CD4-positive, alpha-beta T cell treated with Interleukin-4 for 4 hours (primary cell): ENCODE measurements at regions not wholly inside any gene's neighbourhood (a gene's known extent, or its start where the extent isn't known, plus 50 kb on each side); places are given as distances from the start of the nearest gene placed in this dataset.

ENCODE experiments used
- DNase-seq: peaks from one replicate; pipeline ENCODE4 v3.0.0-alpha.2; 2020

GRCh38 chr6:154885214-154885613, 109.9 kb upstream of the TIAM2 start:
- no peak for DNase-seq

- no peak for DNase-seq
Observed at GRCh38 chr6:154886016-154886415, 109.1 kb upstream of the TIAM2 start.

GRCh38 chr6:154886471-154886870, 108.6 kb upstream of the TIAM2 start:
- DNase-seq = no peak

GRCh38 chr6:154887051-154887450, 108.1 kb upstream of the TIAM2 start:
- DNase-seq = no peak

- no peak for DNase-seq
Observed at GRCh38 chr6:154888421-154889295, 106.5 kb upstream of the TIAM2 start.

- no peak for DNase-seq
Observed at GRCh38 chr6:154890874-154891273, 104.2 kb upstream of the TIAM2 start.

- no peak for DNase-seq
Observed at GRCh38 chr6:154891901-154892300, 103.2 kb upstream of the TIAM2 start.

- no peak for DNase-seq
Observed at GRCh38 chr6:154893917-154894316, 101.2 kb upstream of the TIAM2 start.

GRCh38 chr6:154894902-154895301, 100.2 kb upstream of the TIAM2 start:
- no peak for DNase-seq

- DNase-seq = no peak
Observed at GRCh38 chr6:154895841-154896240, 99.3 kb upstream of the TIAM2 start.

- DNase-seq = no peak
Observed at GRCh38 chr6:154898821-154899220, 96.3 kb upstream of the TIAM2 start.

GRCh38 chr6:154899824-154900463, 95.2 kb upstream of the TIAM2 start:
- DNase-seq = no peak

GRCh38 chr6:154901876-154902552, 93.1 kb upstream of the TIAM2 start:
- DNase-seq = no peak

GRCh38 chr6:154907291-154907690, 87.8 kb upstream of the TIAM2 start:
- DNase-seq = no peak

GRCh38 chr6:154908723-154909122, 86.4 kb upstream of the TIAM2 start:
- DNase-seq = no peak

GRCh38 chr6:154909311-154909710, 85.8 kb upstream of the TIAM2 start:
- no peak for DNase-seq

GRCh38 chr6:154909821-154910220, 85.3 kb upstream of the TIAM2 start:
- no peak for DNase-seq

- no peak for DNase-seq
Observed at GRCh38 chr6:154914288-154914687, 80.8 kb upstream of the TIAM2 start.

GRCh38 chr6:154916857-154917256, 78.3 kb upstream of the TIAM2 start:
- no peak for DNase-seq

GRCh38 chr6:154917941-154918340, 77.2 kb upstream of the TIAM2 start:
- no peak for DNase-seq

GRCh38 chr6:154919806-154920205, 75.3 kb upstream of the TIAM2 start:
- no peak for DNase-seq

- no peak for DNase-seq
Observed at GRCh38 chr6:154920495-154921200, 74.5 kb upstream of the TIAM2 start.

- DNase-seq = no peak
Observed at GRCh38 chr6:154921482-154921881, 73.6 kb upstream of the TIAM2 start.
